ENCODE measurements at regions not wholly inside any gene's neighbourhood (a gene's known extent, or its start where the extent isn't known, plus 50 kb on each side); places are given as distances from the start of the nearest gene placed in this dataset.
"Not testable (repeated sequence)": the region's sequence is repeated elsewhere in the genome, so short reads cannot be mapped to it uniquely, and the experiment has no call there.

- DNase-seq (ENCODE audit: low spot score) = no peak
These were observed 275.9 kb upstream of the FRG1 start for GRCh38 chr4:189664693-189665250.

- DNase-seq (ENCODE audit: low spot score) = not testable (repeated sequence)
These were observed 274.9 kb upstream of the FRG1 start for GRCh38 chr4:189665712-189666305.

DNA sequence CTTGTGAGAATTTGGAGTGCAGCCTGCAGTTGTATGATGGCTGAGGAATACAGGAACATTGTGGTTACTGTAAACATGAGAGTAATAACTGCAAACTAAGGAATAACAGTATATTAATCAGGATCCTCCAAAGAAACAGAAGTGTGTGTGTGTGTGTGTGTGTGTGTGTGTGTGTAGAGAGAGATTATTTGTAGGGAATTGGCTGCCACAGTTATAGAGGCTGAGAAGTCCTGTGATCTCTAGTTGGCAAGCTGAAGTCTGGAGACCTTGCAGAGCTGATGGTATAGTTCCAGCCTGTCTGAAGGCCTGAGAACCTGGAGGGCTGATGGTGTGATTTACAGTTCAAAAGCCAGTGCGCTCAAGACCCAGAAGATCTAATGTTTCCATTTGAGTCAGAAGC is 273.3 kb upstream of the FRG1 start:
- DNase-seq (ENCODE audit: low spot score) = not testable (repeated sequence)

- not testable (repeated sequence) for DNase-seq (ENCODE audit: low spot score)
These were observed 242.9 kb upstream of the FRG1 start for GRCh38 chr4:189697675-189698245.

GRCh38 chr4:189703000-189703399 is 237.7 kb upstream of the FRG1 start:
- not testable (repeated sequence) for DNase-seq (ENCODE audit: low spot score)

DNA sequence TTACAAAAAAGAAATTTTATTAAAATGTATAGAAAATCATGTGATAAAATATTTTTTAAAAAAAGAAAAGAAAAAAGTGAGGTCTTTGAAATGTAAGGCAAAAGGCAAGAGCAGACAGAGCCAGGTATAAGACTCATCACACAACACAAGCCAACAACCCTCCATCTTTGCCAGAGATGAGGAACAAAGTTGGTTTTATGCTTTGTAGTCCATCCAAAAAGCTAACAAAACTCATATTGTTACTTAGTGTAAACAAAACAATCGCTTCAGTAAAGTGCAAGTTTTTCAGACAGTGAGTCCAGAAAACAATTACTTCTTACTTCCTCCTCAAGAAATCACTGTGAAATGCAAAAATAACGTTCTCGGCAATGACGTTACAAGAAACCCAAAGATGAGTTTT is 233.9 kb upstream of the FRG1 start:
- not testable (repeated sequence) for DNase-seq (ENCODE audit: low spot score)

DNA sequence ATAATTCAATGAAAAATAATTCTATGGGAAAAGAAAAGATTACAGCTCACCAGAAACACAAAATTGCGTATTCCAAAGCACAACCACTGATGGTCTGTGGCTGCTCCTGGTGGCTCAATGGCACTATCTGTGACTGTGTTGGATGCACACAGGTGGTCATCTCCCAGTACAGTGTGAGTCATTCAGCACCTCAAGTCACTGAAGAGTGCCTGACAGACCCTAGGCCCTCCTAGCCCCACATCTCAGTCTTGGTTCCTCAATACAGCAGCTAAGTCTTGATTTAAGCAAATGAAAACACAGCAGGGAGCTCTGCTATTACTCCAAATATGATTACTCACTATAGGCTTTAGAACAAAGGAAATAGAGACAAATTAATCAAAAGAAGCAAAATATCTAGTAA is 233.4 kb upstream of the FRG1 start:
- not testable (repeated sequence) for DNase-seq (ENCODE audit: low spot score)

DNA sequence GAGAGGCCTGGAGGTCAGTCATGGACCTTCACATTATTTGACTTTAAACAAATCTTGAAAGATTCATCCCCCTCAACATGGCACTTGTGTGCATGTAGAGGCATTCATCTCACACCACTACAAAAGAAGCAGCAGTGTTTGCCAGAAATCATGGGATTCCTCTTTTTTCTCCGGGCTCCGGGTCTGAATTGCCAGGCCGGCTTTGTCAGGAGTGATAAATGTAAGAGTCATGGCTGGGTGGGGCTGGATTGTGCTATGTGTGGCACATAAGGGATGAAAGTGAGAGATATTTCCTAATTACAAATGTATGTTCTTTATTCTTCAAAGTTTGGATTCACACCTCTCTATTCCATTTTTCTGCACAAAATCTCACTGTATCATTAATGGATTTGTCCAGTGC is 228.7 kb upstream of the FRG1 start:
- DNase-seq (ENCODE audit: low spot score) = not testable (repeated sequence)

DNA sequence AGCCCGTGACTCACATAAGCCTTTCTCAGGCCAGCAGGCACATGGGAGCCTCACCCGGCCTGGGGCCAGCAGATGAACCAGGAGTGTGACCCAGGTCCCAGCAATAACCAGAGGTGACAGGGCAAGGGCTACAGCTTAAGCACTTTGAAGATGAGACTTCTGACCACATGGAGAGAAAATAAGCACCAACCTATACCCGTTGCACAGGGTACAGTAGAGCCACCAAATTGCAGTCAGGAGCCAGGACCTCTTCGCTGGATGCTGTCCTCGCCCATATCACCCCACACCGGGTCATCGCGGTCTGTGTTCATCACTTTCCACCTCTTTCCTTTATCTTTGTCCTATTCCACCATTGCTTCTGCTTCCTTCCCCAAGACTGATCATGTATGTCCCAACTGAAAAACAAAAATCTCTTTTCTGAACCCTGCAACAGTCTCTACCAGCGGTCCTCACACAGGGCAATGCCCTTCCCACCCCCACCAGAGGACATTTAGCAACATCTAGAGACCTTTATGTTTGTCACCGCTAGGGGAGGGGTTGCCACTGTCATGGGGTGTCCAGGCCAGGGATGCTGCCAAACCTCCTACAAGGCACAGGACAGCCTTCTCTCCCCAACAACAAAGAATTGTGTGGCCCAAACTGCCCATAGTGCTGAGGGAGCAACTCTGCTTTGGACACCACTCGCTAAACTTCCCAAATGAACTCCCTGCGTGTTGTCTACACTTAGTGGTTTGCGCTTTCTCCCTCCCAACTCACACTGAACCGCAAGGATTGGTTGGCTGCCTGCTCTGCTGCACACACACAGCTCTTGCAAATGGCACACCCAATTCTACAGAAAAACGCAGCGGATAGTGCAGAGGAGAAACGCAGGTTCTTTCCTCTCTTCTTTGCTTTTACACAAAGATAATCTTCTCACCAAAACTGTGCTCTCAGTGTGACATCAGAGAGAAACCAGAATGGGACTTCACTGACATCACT is 219.4 kb upstream of the FRG1 start:
- not testable (repeated sequence) for DNase-seq (ENCODE audit: low spot score)

DNA sequence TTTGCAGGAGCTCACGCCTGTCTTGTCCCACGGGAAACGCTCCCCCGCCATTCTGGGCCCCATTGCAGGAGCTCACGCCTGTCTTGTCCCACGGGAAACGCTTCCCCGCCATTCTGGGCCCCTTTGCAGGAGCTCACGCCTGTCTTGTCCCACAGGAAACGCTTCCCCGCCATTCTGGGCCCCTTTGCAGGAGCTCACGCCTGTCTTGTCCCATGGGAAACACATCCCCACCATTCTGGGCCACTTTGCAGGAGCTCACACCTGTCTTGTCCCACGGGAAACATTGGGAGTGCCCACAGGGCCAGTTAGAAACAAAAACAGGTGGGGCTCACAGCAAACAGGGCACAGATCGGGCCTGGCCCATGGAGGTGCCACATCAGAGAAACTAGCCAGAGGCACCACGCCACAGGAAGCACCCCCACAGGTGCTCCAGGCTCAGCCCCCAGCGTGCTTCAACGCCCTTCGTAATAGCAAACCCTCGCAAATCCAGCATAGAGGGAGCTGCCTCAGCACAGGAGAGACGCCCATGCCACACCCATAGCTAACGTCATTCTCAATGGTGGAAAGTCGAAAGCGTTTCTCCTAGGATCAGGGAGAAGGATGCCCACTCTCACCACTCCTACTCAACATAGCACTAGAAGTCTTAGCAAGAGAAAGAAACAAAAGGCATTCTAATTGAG is 218.2 kb upstream of the FRG1 start:
- DNase-seq (ENCODE audit: low spot score) = peak; percentile 23

DNA sequence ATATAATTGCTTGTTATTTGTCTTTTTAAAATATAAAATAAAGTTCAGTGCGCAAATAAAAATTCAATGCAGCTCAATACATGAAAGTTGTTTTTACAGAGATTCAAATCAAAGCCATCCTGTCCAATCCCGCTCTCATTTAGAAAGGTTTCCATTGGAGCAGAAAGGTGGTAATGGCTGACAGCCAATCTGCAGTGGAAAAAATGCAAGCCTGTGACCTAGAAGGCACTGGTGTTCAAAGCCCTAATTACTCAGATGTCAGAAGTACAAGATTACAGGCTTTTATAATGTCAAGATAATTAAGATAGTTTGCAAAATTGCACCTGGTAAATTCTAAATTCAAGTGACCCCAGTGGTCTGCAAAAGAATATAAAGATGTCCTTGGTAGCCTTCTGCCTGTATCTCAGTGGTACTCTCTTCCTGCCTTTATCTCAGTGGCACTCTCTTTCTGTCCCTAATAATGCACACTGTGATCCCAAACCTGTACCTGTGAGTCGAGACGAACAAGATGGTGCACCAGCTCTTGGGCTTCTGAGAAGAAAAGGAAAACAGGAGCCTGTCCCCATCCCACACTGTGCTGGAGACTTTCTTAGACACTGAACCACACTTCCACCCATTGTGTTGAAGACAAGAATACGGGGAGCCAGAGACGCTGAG is 212.6 kb upstream of the FRG1 start:
- not testable (repeated sequence) for DNase-seq (ENCODE audit: low spot score)

GRCh38 chr4:189731989-189732388 is 208.7 kb upstream of the FRG1 start:
- not testable (repeated sequence) for DNase-seq (ENCODE audit: low spot score)

- not testable (repeated sequence) for DNase-seq (ENCODE audit: low spot score)
These were observed 207.2 kb upstream of the FRG1 start for GRCh38 chr4:189733507-189733906.

GRCh38 chr4:189734648-189735267 is 205.9 kb upstream of the FRG1 start:
- not testable (repeated sequence) for DNase-seq (ENCODE audit: low spot score)

- not testable (repeated sequence) for DNase-seq (ENCODE audit: low spot score)
These were observed 204.0 kb upstream of the FRG1 start for GRCh38 chr4:189736656-189737055.

- DNase-seq (ENCODE audit: low spot score) = not testable (repeated sequence)
These were observed 200.6 kb upstream of the FRG1 start for GRCh38 chr4:189740118-189740517.

- no peak for DNase-seq (ENCODE audit: low spot score)
These were observed 199.8 kb upstream of the FRG1 start for GRCh38 chr4:189740873-189741272.

DNA sequence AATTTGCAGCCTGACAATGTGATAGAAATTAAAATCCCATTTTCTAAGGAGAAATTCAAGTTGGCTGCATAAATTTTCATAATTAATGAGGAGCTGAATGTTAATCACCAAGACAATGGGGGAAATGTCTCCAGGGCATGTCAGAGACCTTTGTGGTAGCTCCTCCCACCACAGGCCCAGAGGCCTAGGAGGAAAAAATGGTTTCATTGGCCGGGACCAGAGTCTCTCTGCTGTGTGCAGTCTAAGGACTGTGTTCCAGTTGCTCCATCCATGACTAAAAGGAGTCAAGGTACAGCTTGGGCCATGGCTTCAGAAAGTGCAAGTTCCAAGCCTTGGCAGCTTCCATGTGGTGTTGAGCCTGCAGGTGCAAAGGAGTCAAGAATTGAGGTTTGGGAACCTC is 187.6 kb upstream of the FRG1 start:
- not testable (repeated sequence) for DNase-seq (ENCODE audit: low spot score)

- DNase-seq (ENCODE audit: low spot score) = no peak
These were observed 177.1 kb upstream of the FRG1 start for GRCh38 chr4:189763583-189763982.

DNA sequence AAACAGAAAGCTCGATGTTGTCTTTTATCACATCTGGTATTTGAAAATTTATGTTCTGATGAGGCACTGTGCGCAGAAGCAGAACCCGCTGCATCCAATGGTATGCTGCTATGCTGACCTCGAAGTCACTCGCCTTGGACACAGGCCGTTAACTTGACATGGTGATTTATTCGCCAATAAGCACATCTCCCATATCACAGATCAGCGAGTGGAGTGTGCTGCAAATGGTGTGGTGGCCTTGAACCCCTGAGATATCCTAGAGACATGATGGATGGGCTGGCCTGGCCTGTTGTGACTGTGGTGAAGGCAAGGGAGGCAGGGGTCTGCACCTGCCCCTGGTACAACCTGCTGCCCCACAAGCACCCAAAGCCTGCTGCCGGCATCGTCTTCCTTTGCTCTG is 175.4 kb upstream of the FRG1 start:
- DNase-seq (ENCODE audit: low spot score) = no peak

GRCh38 chr4:189765736-189766135 is 174.9 kb upstream of the FRG1 start:
- DNase-seq (ENCODE audit: low spot score) = no peak

Measured in AG08396 (cell line).